Dedifferentiated amniotic fluid mesenchymal stem cell (primary cell): ENCODE measurements at regions not wholly inside any gene's neighbourhood (a gene's known extent, or its start where the extent isn't known, plus 50 kb on each side); places are given as distances from the start of the nearest gene placed in this dataset.

Experiments used
- DNase-seq: peaks from one replicate; pipeline ENCODE4 v3.0.0-alpha.2; 2016; ENCODE audit errors: extremely low spot score

DNA sequence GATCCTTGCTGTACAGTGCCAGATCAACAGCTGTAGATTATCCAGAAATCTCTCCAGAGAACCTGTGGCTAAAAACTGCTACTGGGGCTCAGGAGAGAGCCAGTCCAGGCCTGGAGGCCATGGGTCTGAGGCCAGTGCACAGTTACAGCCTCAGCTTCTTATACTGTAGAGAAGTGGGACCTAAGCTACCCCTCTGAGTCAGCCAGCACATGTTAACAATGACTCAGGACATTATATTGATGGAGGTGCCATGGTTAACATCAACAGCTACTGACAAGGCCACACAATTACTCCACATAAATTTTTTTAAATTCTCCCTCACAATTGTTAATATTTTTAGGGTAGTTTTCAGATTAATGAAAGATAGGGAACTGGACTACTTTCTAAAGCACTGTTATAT, 138.5 kb downstream of the RBM26 start:
- DNase-seq = no peak

DNA sequence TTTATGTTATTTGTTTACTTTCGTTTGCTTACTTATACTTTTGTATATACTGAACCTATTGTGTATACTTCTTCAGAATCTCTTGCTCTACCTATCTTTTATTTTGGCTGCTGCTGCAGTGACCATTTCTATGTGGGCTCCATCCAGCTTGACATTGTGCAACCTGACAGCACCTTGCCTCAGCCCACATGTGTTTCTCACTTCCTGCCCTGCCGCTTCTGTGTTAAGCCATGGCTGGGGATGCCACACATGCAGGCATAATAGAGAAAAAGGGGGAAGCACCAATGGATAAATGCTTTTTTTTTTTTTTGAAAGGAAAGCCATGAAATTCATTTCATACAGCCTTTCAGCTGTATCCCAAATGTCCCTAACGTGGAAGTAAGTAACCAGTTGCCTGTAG, 147.6 kb downstream of the RBM26 start:
- DNase-seq = no peak

DNA sequence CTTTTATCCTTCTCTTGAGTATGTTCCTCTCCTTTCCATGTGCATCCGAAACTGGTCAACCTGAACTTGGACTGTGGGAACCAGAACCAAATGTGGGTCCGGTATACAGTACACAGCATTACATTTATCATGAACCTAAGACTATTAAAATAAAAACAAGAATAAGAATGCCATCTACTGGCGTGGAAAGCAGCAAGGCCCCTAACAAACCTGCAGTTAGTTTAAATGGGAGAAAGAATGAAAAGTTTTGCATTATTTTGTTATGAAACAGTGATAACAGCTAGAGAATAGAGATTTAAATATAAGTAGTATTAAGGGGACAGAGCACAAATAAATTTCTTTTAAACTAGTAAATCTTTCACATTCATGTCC, 159.5 kb downstream of the RBM26 start:
- DNase-seq = no peak

GRCh38 chr13:79245937-79246577, 160.0 kb downstream of the RBM26 start:
- no peak for DNase-seq

DNA sequence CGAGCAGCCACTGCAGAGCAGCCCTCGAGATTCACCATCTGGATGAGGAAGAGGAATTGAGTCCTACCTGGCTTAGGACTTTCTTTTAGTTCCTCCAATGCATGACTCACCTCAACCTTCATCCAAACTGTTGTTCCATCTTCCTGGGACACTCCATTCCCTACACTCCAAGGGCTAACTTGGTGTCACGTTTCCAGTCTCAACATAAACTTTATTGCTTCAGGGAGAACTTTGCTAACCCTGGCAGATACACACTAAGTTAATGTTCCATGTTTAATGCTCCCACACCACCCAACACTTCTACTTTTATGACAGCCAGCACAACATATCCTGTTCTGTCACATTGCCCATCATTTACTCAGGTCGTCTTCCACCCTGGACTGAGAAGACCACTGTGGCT, 164.4 kb downstream of the RBM26 start:
- DNase-seq = no peak

GRCh38 chr13:79237981-79238380, 168.1 kb downstream of the RBM26 start:
- no peak for DNase-seq

DNA sequence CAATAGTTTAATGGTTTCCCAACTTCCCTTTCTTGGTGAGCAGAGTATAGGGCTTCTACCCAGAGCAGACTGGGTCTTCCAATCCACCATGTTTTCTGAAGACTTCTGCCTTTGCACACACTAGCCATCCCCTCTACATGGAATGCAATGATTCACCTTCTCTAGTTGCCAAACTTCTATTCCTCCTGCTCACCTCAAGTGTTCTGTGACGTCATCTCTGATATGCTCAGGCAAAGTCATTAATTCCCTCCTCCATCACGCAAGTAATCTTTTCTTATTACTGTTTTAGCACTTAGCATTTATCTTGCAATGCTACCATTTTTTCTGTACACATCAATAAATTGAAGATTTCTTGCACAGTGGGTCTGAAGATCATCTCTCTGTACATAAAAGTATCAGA, 174.2 kb downstream of the RBM26 start:
- no peak for DNase-seq

DNA sequence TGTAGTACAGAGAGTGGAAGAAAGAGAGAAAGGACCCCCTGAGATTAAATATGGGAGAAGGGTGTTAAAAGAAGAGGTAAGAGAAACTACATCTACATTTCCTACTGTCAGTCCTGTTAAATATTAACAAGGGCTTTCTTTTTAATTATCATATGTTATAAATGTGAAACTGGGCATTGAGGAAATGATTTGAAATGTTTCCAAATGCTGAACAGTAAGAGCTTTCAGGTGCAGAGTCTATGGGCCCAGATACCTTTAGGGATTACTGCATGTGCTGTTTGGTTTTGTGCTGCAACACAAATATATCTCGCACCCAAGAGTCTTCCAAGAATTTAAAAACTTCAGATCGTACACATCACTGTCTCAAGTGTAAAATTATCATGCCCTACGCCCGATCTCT, 176.3 kb downstream of the RBM26 start:
- DNase-seq = no peak

DNA sequence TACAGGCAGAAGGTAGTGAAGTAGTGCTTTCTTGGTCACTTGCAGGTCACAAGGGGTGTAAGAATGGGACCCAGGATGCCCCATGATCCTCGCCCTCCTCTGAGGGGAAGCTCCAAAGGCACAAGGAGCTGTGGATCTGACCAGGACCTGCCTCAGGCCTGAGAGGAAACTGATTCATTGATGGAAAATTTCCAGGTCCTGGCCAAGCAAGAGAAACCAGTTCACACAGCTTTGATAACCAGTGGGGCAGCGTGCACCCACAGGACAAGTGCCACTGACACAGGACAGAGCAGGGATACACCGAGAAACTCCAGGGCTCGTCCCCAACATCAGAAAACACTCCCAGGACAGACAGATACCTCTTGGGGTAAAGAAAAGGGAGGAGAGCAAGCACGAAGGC, 177.1 kb downstream of the RBM26 start:
- DNase-seq = no peak

GRCh38 chr13:79227418-79227817, 178.6 kb downstream of the RBM26 start:
- no peak for DNase-seq

DNA sequence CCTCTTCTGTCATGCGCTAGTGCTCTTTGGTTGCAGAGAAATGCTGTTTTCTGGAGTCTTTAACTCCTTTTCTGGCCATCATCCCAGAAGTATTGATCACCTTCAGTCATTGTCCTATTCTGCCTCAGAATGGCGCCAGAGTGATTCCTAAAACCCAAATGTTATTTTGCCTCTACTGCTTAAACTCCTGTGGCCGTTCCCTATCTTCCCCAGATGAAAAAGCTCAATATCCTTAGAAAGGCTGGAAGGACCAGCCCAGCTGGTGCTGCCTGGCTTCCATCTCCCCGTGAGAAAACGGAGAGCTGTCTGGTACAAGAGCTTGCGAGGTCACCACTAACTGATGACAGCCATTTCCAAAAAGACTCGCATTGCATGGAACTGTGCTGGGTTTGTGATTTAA, 179.1 kb downstream of the RBM26 start:
- no peak for DNase-seq

GRCh38 chr13:79226250-79226649, 179.8 kb downstream of the RBM26 start:
- DNase-seq = no peak

DNA sequence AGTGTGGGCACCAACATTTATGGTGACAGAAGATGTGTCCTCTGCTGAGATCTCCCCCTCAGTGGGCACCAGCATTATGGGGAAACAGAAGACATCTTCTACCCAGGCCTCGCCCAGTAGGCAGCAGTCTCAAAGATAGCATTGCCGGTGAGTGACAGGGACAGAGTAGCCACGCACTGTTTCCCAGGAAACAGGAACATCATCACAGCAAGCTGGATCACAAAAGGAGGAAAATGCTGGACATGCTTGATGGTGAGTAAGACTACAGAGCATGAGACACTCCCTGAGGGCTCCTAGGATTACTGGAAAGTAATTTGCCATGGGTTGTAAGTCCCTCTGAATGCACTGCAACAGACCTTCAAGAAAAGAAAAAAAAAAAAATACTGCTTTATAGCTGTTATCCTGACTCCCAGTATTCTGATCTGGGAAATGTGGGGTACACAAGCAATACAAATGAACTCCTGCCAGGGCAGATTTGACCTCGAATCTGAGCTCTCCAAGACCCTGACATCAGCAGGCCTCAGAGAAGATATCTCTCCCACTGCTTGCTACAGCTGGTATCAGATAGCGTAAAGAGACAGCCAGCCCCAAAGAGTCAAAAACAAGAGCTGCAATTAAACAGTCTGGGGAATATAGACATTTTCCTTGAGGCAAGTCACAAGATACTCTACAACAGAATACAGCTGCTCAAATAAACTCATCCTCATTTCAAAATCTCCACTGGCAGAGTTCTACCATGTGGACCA, 180.4 kb downstream of the RBM26 start:
- DNase-seq = no peak

DNA sequence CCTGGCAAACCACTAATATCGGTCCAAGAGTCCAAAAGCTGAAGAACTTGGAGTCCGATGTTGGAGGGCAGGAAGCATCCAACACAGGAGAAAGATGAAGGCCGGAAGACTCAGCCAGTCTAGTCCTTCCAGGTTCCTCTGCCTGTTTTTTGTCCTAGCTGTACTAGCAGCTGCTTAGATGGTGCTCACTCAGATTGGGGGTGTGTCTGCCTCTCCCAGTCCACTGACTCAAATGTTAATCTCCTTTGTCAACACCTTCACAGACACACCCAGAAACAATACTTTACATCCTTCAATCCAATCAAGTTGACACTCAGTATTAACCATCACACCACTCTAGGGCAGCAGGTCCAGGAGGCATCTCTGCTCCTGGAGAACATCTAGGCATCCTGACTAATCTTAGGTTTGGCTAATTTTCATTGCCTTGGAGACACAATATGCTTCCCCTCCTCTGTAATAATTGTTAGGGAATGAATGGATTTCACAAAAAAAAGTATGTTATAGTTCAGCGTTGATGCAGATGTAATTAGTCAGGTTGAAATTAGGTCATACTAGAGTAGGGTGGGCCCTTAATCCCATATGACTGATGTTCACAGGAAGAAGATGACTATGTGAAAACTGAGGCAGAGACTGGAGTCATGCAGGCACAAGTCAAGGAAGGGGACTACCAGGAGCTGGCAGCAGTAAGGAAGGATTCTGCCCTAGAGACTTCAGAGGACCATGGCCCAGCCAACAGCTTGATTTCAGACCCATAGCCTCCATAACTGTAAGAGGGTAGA, 183.4 kb downstream of the RBM26 start:
- DNase-seq = no peak

DNA sequence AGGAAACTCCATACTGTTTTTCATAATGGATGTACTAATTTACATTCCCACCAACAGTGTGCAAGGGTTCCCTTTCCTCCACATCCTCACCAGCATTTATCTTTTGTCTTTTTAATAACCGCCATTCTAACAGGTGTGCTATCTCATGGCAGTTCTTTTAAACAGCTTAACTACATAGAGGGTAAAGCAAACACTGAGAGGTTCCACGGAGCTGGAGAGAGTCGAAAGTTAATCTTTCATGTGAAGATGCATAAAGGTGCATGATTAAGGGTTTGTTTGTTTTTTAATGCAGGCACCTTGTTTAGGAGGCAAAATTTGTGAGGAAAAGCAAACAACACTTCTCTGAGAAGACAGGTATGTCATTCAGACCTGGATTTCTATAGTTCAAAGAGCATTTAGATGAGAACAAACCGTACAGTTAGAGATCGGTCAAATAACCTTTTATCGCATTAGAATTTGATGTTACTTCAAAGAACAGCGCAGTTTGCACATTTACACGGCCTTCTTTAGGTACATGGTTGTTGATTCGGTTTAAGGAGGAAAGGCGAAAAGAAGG, 193.9 kb downstream of the RBM26 start:
- DNase-seq = no peak

DNA sequence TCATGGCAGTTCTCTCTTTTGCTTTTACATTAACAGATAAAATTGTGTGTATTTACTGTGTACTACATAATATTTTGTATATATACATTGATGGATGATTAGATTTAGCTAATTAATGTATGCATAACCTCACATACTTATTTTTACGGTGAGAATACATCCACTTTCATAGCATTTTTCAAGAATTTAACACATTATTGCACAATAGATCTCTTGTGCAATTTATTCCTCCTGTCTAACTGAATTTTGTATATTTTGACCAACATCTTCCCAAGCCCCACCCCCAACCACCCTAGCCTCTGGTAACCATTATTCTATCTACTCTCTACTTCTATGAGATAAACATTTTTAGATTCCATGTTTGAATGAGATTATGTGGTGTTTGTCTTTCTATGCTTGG, 194.7 kb downstream of the RBM26 start:
- no peak for DNase-seq

DNA sequence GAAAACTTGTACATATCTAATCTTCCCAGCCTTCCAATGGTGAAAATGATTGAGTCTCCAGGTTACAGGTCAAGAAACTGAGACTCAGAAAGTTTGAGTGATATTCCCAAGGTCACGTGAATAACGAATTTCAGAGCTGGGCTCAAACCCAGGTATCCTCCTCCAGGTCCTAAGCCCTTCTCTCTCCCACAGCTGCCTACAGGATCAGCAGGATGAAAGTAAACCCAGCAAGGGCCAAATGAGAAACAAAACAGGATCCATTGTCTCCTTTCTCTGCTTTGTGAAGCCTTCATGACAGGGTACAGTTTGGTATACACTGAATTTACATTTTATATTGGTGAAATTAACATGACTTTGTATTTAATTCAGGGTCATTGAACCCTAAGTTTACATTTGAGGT, 208.1 kb downstream of the RBM26 start:
- no peak for DNase-seq

- DNase-seq = no peak
Measured at GRCh38 chr13:79196843-79197242, 209.2 kb downstream of the RBM26 start.

- DNase-seq = no peak
Measured at GRCh38 chr13:79196366-79196765, 209.7 kb downstream of the RBM26 start.

DNA sequence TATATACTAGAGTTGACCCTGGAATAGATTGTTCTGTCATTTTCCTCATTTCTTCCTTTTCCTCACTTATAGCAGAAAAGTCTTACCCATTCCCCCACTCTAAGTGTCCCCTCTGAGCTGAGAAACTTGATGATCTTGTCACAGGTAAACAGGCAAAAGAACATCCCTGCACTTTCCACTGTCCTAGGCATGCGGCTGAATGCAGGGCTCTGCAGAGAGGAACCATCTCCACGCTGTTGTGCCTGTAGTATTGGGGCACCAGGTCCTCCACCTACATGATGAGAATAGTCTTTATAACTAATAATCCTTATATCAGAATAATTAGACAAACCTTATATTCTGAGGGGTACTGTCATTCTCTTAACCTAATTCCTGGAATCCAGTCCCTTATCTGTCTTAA, 211.3 kb downstream of the RBM26 start:
- DNase-seq = no peak

DNA sequence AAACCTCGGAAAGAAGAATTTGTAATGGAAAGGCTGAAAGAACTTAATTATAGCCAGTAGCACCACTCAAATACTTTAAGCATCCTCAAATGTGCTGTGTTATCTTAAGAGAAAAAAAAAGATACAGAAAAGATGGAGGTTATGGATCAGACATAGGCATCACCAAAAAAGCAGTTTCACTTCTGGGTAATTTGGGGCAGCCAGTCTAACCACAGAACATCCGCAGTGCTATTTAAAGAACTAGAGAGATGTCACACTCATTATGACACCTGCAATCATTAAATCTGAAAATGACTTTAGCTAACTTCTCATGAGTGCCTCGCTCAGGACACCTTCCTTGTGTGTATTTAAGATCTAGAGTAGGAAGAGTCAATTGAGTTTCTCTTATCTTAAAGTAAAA, 211.8 kb downstream of the RBM26 start:
- DNase-seq = no peak

DNA sequence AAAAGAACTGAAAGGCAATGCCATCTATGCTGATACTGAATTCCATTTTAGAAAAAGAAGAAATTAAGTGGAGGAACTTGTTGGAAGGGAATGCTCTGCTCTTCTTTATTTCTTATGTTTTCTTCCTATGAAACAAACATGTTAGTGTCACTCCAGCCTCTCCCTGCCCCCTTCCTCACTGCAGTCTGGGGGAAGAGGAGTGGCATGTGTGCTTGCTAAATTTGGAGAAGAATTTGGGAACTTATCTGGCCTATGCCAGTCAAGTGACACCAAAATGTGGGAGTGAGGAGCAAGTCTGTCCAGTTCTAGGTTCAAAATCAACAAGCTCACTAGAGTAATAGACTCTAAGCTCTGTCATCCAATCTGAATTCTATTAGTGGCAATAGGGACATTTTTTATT, 214.6 kb downstream of the RBM26 start:
- no peak for DNase-seq

- DNase-seq = no peak
Measured at GRCh38 chr13:79190932-79191331, 215.1 kb downstream of the RBM26 start.
